CD4-positive, alpha-beta T cell treated with Interleukin-17A for 1 hour (primary cell): ENCODE measurements at regions not wholly inside any gene's neighbourhood (a gene's known extent, or its start where the extent isn't known, plus 50 kb on each side); places are given as distances from the start of the nearest gene placed in this dataset.

Experiments
- DNase-seq: peaks from one replicate; pipeline ENCODE4 v3.0.0-alpha.2; 2020

DNA sequence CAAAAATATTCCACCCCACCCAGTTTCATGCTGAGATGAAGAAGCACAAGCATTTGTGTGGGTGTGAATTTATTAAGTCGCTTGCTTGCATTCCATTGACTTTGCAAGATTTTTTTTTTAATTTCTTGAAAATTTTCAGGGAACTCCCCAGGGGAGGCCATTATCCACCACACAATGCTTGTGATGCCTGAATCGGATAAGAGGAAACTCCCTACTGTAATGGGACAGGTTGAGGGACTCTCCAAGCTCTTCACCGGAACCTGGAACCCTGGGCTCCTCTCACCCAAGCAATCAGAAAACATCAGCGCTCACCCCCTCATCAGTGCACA, 153.6 kb upstream of the ZMIZ1 start:
- DNase-seq: no peak

DNA sequence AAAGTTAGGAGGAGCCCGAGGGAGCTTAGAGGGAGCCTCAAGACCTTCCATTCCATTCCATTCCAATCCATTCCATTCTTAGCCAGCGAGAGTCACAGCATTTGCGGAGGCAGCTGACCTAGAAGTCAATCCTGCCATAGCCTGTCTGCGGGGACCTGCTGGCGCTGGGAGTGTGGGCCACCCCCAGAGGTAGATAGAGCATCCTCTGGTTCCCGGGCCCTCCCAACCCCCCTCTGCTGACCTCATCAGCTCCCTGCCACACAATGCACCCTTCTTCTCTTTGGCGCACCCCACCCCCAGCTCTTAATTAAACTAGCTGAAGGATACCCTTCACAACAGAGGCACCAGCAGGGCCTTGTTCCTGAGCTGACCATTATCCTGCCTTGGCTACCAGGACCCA, 152.5 kb upstream of the ZMIZ1 start:
- no peak for DNase-seq

DNA sequence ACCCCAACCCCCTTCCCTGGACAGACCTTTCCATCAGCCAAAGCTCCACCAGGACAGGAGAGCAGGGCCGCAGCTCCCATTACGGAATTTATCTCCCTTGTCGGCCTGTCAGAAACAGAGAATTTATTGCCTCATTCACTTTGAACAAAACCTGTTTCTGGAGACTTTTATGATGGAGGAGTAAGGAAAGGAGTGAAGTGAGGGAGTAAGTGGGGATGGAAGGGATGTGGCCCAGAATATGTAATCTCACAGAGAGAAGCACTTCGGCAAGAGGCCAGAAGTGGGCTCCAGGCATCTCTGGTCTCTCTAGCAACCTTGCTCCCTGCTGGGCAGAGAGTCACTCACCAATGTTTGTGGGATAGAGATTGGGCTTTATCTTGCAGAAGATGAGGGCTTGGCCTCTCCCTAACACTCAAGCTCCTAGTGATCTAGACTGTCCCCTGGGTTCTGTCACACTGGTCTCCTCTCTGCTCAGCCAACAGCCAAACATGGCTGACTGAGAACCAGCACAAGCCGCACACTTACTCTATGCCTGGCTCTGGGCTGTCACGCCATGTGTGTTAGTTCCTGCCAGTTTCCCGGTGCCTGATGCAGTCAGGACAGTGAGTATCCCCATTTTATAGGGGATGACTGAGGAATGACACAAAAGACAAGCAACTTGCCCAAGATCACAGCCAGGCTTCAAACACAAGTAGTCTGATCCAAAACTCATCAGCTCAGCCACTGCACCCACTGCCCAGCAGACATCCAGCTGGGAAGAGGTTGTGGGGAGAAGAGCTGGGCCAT, 149.4 kb upstream of the ZMIZ1 start:
- DNase-seq: no peak

DNA sequence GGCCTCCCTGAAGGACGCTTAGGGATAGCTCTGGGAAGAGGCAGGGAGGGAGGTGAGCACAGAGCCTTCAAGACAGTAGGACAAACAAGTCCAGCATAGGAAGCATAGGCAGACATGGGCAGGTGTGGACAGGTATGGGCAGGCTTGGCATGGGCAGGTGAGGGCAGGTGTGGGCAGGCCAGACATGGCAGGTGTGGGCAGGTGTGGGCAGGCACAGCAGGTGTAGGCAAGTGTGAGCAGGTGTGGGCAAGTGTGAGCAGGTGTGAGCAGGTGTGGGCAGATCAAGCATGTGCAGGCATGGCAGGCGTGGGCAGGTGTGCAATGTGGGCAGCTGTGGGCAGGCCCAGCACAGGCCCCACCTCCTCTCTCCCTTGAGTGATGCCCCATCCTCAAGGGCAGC, 148.8 kb upstream of the ZMIZ1 start:
- no peak for DNase-seq

DNA sequence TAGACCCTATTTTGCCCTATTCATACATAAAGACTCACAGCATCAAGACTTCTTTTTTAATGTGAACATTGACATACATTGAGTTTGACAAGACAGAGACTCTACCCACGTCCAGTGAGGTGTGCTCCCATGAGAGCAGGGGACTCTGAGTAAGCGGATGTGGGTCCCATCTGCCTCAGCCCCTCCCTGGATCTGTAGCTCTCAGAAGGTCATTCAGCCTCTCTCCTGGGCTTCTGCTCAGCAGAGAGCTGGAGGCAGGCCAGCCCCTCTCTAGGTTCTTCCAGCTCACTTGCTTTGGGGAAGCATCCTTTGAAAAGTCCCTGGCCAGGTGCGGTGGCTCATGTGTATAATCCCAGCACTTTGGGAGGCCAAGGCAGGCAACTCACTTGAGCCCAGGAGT, 146.9 kb upstream of the ZMIZ1 start:
- DNase-seq: no peak

DNA sequence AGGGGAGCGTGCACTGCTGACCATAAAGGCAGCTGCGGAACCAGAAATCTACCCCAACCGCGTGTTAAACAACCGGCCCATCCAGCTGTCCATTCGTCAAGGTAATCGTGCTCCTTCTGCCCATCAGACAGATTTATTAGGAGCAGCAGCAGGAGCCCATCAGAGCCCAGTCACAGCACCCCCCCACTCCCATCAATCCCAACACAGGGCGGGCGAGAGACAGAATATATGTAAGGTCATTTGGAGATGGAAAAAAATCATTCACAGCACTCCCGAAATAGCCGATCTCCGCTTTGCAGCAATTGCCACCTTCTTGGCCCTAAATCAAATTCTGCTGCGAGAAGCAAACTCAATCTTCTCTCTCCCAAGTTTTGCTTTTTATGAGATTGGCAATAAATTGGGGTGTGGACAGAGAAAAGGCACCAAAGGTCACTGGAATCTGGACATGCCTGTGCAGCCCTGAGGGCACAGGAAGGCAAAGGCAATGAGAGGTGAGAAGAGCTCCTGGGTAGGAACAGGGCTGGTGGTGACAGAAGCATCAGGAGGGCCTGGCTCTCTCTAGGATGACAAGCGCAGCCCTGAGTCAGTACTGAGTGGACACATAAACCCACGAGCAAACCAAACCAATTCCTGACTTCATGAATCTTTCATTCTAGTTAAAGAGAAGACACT, 145.0 kb upstream of the ZMIZ1 start:
- no peak for DNase-seq

DNA sequence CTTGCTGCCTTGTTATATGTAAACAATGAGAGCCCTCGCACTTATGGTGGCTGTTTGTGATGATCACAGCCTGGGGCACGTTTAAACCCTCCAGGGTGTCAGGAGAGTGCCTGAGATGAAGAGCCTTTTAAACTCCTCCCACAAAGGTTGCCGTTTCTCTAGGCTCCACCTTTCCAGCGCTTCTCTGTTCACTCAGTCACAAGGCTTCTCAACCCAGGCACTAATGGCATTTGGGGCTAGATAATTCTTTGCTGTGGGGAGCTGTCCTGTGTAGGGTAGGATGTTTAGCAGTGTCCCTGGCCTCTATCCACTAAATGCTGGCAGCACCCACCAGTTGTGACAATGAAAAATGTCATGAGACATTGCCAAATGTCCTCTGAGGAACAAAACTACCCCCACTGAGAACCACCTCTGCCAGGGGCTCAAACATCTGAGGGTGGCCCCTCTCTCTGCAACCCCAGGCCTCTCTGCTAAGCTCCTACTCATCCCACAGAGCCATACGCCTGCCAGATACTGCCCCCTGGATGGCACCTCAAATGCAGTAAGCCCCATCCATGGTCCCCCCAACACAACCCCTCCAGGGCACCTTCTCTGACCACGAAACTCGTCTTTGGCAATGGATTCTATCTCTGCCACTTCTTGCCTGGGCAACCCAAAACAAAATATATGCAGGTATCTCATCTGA, 144.3 kb upstream of the ZMIZ1 start:
- DNase-seq: no peak

DNA sequence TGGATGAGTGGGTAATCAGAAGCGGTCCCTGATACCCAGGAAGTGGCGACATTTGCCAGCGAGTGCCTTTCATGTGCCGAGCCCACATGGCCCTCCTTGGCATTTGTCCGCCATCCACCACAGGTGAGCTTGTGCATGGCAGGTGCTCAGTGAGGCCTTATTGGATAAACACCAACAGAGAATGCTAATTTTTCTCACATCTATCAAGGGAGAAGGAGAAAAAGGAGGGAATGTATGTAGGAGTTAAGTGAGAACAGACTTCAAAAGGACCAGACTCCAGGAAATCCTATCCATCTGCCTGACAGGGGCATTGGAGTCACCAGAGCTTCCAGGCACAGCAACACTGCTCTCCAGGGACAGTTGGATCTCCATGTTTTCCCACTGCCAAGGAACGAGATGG, 143.5 kb upstream of the ZMIZ1 start:
- DNase-seq: no peak

DNA sequence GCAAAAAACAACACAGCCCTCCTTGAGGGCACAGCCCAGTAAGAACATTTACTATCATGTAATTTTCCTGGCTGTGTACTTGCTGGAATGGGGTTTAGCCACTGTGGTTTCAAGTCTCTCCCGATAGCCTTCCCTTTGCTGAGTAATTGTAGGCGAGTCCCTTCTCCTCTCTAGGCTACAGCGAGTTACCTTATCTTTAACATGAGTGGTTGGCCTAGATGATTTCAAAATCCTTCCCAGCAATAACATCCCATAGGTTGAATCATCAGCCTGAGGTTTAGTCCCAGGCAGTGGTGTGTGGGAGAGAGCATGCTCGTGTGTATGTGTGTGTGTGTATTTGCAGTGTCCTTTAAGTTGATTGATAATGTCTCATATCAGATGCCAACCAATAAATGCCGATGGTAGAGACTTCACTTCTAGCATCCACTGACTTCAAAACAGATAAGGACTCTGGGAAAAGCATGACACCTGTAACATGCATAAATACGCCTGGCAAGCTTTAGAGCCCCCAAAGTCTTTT, 142.9 kb upstream of the ZMIZ1 start:
- DNase-seq: no peak

DNA sequence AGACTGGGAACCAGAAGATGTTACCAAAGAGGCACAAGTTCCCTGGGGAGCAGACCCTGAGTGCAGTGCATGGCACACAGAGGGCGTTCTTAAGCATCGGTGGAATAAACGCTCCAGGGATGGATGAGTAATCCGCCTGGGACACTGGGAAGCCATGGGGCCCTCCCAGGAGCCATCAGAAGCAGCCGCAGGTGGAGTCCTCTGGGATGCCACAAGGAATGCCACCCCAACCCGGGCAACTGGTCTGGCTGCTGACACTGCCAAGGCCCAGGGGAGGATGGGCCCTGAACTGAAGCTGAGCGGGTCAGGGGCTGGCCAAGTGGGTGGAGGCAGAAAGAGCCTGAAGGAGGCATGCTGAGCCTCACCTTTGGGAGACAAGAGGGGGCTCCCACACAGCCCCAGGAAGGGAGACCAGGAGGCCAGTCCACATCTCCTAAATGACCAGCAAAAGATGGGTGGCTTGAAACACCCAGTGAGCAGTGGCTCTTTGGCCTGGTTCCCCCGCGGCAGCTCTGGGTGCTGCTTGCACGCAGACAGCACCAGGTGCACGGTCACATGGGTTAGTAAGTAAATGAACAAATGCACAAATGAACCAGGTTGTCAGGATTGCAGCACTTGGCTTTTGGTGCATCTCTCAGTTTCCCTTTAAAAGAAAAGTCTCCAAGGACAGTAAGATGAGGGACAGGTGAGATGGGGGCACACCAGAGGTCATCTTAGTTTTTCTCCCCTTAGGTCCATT, 141.3 kb upstream of the ZMIZ1 start:
- no peak for DNase-seq

DNA sequence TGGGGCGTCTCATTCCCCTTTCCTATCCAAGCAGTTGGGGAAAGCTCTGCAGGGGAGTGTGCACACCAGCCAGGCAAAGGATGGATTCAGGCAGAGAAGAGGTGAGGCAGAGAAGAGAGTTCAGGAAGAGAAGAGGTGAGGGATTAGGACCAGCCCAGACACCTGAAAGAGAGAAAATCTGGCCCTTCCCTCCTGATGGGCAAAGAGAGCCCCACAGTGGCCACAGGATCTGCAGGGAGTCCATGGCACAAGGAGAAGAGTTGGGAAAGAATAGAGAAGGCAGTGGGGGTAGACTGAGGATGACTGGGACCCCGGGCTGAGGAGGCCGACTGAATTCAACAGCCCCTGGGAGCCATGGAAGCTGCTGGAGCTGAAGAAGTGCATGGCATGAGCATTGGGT, 140.4 kb upstream of the ZMIZ1 start:
- DNase-seq: no peak

DNA sequence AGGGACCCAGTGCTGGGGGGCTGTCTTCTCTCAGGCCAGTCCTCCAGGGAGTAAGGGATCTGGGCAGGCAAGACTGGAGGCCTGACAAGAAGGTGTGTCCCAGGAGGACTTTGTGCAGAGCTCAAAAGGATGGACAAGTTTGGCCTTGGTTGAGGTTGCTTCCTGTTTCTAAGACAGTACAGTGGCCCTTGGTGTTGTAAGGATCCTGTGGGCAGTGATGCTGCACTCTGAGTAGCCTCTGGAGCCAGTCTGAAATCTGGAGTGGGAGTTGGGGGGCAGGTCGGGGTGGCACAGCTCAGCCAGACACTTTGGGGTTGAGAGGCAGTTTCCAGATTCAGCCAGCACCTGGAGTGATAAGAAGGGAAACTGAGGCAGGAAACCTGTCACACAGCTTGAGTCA, 139.2 kb upstream of the ZMIZ1 start:
- DNase-seq: no peak

DNA sequence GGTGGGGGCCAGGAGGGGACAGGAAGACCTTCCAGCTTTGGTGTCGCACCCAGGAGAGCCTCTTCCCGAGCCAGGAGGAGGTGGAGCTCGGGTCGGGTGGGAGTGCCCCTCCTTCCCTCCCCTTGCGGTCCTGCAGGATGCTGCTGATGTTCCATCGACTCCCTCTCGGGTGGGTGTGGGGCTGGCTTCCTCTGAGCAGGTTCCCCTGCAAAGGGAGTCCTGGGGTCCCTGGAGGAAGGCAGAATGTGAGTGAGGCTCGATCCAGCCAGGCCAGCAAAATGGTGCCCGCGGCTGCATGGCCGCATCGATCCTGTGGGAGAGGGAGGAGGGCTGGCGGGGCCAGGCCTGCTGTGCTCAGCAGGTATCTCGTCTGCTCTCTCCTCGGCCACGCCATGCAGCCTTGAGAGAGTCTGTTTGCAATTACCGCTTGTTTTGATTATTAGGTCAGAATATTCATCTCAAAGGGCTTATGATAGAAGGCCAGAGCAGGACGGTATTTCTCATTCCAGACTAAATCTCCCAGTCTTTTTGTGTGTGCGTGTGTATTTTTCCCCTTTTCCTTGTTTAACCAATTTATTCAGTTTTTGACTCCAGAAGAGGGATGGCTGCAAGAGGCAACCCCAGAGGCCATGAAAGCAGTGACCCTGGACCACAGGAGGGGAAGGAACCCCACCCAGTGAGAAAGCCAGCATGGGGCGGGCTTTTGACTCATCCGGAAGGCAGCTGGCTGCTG, 137.3 kb upstream of the ZMIZ1 start:
- DNase-seq: no peak

DNA sequence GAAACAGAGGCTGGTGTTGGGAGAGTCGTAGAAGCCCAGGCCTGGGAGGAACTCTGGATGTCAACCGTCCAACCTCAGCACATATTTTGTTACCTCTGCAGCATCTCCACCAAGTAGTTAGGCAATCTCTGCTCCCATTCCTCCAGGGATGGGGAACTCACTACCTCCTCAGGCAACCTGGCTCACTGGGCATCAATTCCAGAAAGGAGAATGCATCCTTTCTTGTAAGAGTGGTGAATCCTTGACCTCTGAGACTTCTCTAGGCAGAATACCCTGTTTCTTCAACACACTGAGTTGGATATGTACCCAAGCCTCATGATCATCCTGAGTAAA, 136.7 kb upstream of the ZMIZ1 start:
- DNase-seq: no peak

DNA sequence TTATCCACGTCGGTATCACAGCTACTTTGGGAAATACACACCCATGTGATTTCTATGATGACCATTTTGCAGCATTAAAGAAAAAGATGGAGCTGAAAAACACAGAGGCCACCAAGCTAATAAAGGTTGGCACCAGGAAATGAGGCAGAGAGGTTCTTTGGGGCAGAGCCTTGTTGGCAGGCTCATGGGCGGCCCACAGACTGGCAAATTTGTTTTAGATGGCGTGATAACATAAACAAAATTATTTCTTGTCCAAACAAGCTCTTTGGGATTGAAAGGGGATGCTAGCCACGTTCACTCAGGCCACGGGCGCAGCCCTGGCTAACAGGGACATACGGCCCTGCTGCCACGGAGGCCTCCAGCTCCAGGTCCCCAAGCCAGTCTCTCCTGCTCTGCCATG, 135.9 kb upstream of the ZMIZ1 start:
- DNase-seq: no peak

DNA sequence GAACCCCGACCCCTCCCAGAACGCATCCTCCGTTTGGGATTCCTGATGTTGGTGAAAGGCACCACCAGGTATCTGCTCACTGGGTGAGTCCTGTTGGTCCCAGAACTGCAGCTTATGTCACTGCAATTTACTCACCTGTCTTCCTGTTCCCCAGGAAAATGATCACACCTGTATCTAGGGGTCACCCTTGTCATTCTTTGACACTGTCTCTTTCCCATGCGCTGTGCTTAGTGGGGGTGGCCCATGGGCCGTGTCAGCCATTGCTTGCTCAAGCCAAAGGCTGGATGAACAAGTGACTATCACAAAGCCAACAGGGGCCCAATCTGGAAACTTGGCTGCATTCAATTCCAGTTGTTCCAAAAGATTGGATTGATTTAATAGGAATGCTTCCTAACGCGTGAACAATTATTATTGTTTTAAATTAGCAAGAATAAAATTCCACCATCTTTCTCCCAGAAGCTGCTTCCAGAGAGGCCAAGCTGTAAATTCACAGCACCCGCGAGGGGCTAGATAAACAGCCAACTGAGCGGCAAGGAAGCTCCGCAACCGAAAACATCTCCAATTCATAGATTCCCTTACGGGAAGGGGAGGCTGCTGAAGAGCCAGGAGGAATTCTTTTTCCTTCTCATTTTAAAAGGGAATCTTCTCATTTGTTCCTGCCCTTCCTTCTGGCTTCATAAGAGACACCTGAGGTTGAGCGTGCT, 134.8 kb upstream of the ZMIZ1 start:
- DNase-seq: peak; percentile 10

DNA sequence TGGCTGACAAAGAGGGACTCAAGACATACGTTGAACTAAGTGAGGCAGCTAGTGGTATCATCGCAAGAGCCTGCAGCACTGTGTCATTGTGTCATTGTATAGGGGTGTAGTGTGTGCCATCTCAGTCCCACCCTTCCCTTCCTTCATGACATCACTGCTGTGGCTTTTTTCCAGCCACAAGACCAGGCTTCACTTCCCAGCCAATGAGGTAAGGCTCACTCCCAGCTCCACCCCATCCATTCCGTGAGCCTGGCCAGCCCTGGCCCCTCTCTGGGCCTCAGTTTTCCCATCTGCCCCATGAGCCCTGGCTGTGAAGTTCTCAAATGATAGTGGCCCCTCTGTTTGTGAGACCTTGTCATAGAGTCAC, 134.3 kb upstream of the ZMIZ1 start:
- DNase-seq: no peak

DNA sequence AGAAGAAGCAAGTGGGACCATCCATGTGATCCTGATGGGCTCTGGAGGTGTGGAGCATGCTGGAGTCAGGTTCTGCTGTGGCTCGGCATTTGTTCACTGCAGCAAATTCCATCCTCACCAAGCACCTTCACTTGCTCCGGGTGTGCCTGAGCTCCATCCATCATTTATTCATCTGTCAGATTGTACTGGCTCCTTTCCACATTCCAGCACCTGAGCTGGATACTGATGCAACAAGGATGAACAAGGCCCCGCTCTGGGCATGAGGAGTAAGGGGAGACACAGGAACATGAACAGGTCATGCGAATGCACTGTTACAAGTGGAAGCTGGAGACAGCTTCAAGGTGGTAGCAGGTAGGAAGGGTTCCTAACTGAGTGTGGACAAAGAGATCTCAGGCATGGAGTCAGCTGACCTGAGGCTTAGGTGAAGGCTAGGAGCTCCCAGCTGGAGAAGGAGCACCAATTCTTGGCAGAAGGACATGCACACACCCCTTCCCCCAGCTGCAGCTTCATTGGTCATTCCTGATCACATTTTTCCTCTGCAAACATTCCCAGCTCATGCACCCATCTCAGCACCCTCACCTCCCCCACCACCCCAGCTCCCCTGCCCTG, 133.7 kb upstream of the ZMIZ1 start:
- DNase-seq: no peak

DNA sequence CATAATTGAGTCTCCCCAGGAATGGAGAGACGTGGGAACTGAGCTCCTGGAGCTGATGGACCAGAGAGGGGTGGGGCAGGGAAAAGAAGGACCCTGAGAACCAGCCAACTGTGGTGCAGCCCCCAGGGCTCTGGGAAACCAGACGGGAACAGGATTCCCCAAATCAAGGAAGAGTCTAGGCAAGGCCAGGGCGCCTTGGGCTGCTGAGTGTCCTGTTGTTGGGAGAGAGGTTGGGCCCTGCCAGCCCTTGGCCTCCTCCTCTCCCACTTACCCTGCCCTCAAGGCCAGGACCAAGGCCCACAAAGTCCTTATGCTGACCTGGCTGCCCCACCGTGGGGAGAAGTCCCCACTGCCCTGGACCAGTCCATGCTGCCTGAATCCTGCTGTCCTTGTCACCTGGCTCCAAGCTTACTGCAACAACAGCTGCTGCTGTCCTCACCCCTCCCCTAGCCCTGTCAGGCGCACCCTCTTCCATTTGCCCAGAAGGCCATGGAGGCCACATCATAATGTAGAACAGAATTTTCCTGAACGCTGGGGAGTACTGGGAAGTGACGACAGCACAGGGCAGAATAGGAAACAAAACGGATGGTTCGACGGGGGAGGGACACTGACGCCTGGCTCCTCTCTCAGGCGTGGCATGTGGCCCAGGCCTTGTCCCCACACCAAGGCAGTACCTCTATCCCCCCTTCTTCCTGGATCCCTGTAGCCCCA, 132.9 kb upstream of the ZMIZ1 start:
- no peak for DNase-seq

DNA sequence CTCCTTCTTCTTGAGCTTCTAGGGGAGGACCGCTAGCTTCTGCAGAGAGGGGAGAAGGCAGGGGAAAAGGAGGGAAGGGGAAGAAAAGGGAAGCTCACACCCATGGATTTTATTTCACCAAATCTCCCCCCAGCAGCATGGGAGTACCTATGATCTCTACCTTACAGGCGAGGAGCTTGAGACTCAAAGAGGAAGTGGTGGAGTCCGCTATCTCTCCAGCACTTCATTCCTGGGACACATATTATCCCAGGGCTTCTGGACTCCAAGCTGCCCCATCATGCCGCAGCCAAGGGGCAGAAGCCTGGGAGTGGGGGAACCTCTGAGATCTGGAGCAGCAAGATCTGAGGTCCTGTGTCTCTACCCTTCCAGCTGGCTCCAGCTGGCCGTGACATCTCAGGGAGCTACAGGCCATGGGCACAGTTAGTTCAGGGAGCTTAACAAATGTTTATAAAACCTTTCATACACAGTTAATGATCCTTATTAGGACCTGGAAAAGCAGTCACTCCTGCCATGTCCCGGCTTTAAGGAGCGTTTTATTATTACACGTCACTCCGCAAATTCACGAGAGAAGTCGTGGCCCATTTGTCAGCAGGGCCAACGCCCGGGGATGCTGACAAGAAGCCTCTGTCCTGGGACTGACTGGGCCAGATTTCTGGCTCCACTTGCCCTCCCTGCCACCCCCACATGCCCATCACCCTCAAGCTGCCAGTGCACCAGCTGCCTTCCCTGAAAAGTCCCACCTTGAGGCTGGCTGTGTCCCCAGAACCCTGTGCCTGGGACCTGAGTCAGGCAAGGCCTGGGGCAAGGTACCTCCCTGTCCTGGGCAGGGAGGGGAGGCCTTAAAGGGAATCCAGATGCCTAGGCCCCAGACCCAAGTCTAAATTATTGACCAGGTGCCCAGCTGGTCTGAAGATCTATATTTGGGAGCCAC, 132.1 kb upstream of the ZMIZ1 start:
- DNase-seq: no peak
